ENCODE measurements at regions not wholly inside any gene's neighbourhood (a gene's known extent, or its start where the extent isn't known, plus 50 kb on each side); places are given as distances from the start of the nearest gene placed in this dataset.

GRCh38 chr6:14243597-14243996 is 126.0 kb downstream of the CD83 start:
- no peak for TF ChIP-seq CTCF (IDR thresholded peaks at IDR 0.05)
- no peak for TF ChIP-seq EP300 (IDR thresholded peaks at IDR 0.05)
- TF ChIP-seq POLR2A (IDR thresholded peaks at IDR 0.05), result no peak
- H3K27me3 ChIP-seq, result no peaks in the 10 kb centered on the region
- H3K9me3 ChIP-seq, result no peaks in the 10 kb centered on the region
- no peaks in the 10 kb centered on the region for H3K36me3 ChIP-seq
- H3K27ac ChIP-seq, result no peak overlapping the region
- no peak overlapping the region for H3K4me3 ChIP-seq
- H3K4me1 ChIP-seq (ENCODE audit: insufficient read depth), result no peaks in the 10 kb centered on the region
- 87 to 90% (median 90%) methylated on average over 5 of the region's 5 CpGs for WGBS, 3 donors
- intact Hi-C loops (cut with DNase I), result no loop called here
- DNase-seq, result no peak

- Histone ChIP-seq H3K9me3 (no peaks in the 10 kb centered on the region), H3K36me3 (no peaks in the 10 kb centered on the region), H3K4me3 (no peak overlapping the region), H3K27me3 (no peaks in the 10 kb centered on the region), H3K4me1 (ENCODE audit: insufficient read depth) (no peaks in the 10 kb centered on the region), H3K27ac (no peak overlapping the region)
- intact Hi-C loops (cut with DNase I), result no loop called here
- no peak for DNase-seq
- 83 to 88% (median 85%) methylated on average over 3 of the region's 3 CpGs for WGBS, 3 donors
- no peak for TF ChIP-seq EP300 (IDR thresholded peaks at IDR 0.05)
- TF ChIP-seq POLR2A (IDR thresholded peaks at IDR 0.05), result no peak
- TF ChIP-seq CTCF (IDR thresholded peaks at IDR 0.05), result no peak
Measured at GRCh38 chr6:14246876-14247275, 129.3 kb downstream of the CD83 start.

- 90 to 94% (median 93%) methylated on average over 4 of the region's 4 CpGs for WGBS, 3 donors
- TF ChIP-seq EP300 (IDR thresholded peaks at IDR 0.05) (no peak), POLR2A (IDR thresholded peaks at IDR 0.05) (no peak), CTCF (IDR thresholded peaks at IDR 0.05) (no peak)
- H3K4me1 ChIP-seq (ENCODE audit: insufficient read depth), result no peaks in the 10 kb centered on the region
- H3K27me3 ChIP-seq, result no peaks in the 10 kb centered on the region
- H3K9me3 ChIP-seq, result no peaks in the 10 kb centered on the region
- H3K36me3 ChIP-seq, result no peaks in the 10 kb centered on the region
- H3K4me3 ChIP-seq, result no peak overlapping the region
- no peak overlapping the region for H3K27ac ChIP-seq
- intact Hi-C loops (cut with DNase I), result no loop called here
- DNase-seq, result no peak
Measured at GRCh38 chr6:14250573-14250972, 133.0 kb downstream of the CD83 start.

GRCh38 chr6:14252271-14252850 is 134.8 kb downstream of the CD83 start:
- no peak overlapping the region for H3K4me3 ChIP-seq
- TF ChIP-seq EP300 (IDR thresholded peaks at IDR 0.05), result no peak
- TF ChIP-seq POLR2A (IDR thresholded peaks at IDR 0.05), result no peak
- no peak for TF ChIP-seq CTCF (IDR thresholded peaks at IDR 0.05)
- no peaks in the 10 kb centered on the region for H3K36me3 ChIP-seq
- H3K27me3 ChIP-seq, result no peaks in the 10 kb centered on the region
- no peaks in the 10 kb centered on the region for H3K9me3 ChIP-seq
- 90 to 93% (median 91%) methylated on average over 10 of the region's 10 CpGs for WGBS, 3 donors
- no peak for DNase-seq
- intact Hi-C loops (cut with DNase I), result no loop called here
- no peak overlapping the region for H3K27ac ChIP-seq
- H3K4me1 ChIP-seq (ENCODE audit: insufficient read depth), result no peaks in the 10 kb centered on the region
